Transverse colon (tissue), 4 donors: ENCODE measurements at regions not wholly inside any gene's neighbourhood (a gene's known extent, or its start where the extent isn't known, plus 50 kb on each side); places are given as distances from the start of the nearest gene placed in this dataset.

ENCODE experiments used
- DNase-seq: peaks from one replicate; pipeline ENCODE4 v3.0.0-alpha.2; 2019
- H3K27ac ChIP-seq, 4 donors: fragments of 200-600 bp; sonication (generic); 2 replicates each; pipeline ENCODE4 v1.5.1; 2016 to 2018; ENCODE audit warnings: inconsistent platforms in 4 of 4
- H3K27me3 ChIP-seq: fragments of 200-600 bp; sonication (generic); 2 replicates; pipeline ENCODE4 v1.5.1; 2017; ENCODE audit warnings: inconsistent platforms
- H3K36me3 ChIP-seq, 4 donors: fragments of 200-600 bp; sonication (generic); 2 replicates each; pipeline ENCODE4 v1.5.1; 2017 to 2019; ENCODE audit warnings: inconsistent platforms in 4 of 4
- H3K4me1 ChIP-seq, 4 donors: fragments of 200-600 bp; sonication (generic); 2 replicates each; pipeline ENCODE4 v1.5.1; 2017 to 2020; ENCODE audit warnings: inconsistent platforms in 4 of 4
- H3K4me3 ChIP-seq, 4 donors: fragments of 200-600 bp; sonication (generic); 1 replicate in 1 of 4; 2 replicates in 3 of 4; pipeline versions ENCODE4 v1.5.1 to v1.6.1; 2017 to 2019; ENCODE audit warnings: inconsistent platforms in 4 of 4
- H3K9me3 ChIP-seq, 2 donors: fragments of 200-600 bp; sonication (generic); 2 replicates each; pipeline ENCODE4 v1.5.1; 2017 to 2019; ENCODE audit warnings: inconsistent platforms in 2 of 2
- CTCF ChIP-seq, 5 experiments: fragments of 200-600 bp in 3 of 5; fragments of 450-650 bp in 2 of 5; sonication (generic) in 3 of 5; IDR thresholded peaks; 1 replicate in 2 of 5; 2 replicates in 3 of 5; pipeline ENCODE4 v1.5.1; 2016 to 2017; ENCODE audit warnings: antibody characterized with exemption in 5 of 5, inconsistent platforms in 3 of 5, mild to moderate bottlenecking in 2 of 5, moderate library complexity in 1 of 5
- EP300 ChIP-seq: sonication (generic); formaldehyde crosslinking; IDR thresholded peaks from one replicate; pipeline ENCODE4 v1.6.1; 2017; ENCODE audit warnings: antibody characterized with exemption, low read depth
- POLR2A ChIP-seq: fragments of 450-650 bp; IDR thresholded peaks from one replicate; pipeline ENCODE4 v1.6.1; 2016; ENCODE audit warnings: antibody characterized with exemption, mild to moderate bottlenecking, moderate library complexity
- POLR2AphosphoS5 ChIP-seq, 3 donors: sonication (generic); formaldehyde crosslinking; IDR thresholded peaks; one replicate each; pipeline ENCODE4 v1.6.1; 2016; ENCODE audit warnings: antibody characterized with exemption in 3 of 3
- WGBS, 2 donors: methylation state at CpG; one replicate each; pipeline ENCODE4 v1.1.5; 2018; ENCODE audit warnings: low coverage in 1 of 2; 5-methylcytosine and 5-hydroxymethylcytosine counted together
- in situ Hi-C, 4 donors: fragments of 200-750 bp; cut with MboI; loops; one replicate each; pipeline versions ENCODE4 v1.15.0 to v1.15.1; 2017; ENCODE audit warnings: low sequenced_read_pairs in 3 of 4, low pct_ligation_motif_present in 1 of 4, low pct_unique_long_range_greater_than_20kb in 1 of 4
- intact Hi-C: fragments of 100-400 bp; cut with DNase I; formaldehyde crosslinking; loops from one replicate; pipeline ENCODE4 v1.15.1; 2023; ENCODE audit warnings: low total_unique reads

DNA sequence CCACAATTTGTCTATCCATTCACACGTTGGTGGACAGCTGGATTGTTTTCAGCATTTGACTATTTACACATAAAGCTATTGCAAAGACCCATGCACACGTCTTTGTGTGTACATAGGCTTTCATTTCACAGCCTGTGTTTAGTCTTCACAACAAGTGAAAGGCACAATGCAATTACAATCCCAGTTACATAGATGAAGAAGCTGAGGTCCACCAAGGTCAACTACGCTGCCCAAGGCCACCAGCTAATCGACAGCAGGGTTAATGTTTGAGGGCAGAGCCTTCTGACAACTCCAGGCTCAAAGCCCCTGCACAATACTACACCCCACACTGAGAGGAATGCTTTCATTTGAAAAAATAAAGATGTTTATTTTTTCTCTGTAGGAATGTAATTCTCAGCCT lies 93.6 kb upstream of the CDH13 start:
- Histone ChIP-seq H3K27me3 (no peaks in the 10 kb centered on the region), H3K36me3 (no peaks in the 10 kb centered on the region), H3K9me3 (no peaks in the 10 kb centered on the region), H3K4me1 (no peaks in the 10 kb centered on the region), H3K4me3 (no peak overlapping the region), H3K27ac (no peak overlapping the region)
- TF ChIP-seq EP300, result no peak
- TF ChIP-seq CTCF (IDR thresholded peaks at IDR 0.05), result no peak
- TF ChIP-seq POLR2A, result no peak
- TF ChIP-seq POLR2AphosphoS5 (IDR thresholded peaks at IDR 0.05), result no peak
- WGBS, 2 donors, result 20 to 35% methylated on average over 2 to 4 of the region's 4 CpGs
- intact Hi-C loops (no loop called here), in situ Hi-C loops (no loop called here)
- no peak for DNase-seq

DNA sequence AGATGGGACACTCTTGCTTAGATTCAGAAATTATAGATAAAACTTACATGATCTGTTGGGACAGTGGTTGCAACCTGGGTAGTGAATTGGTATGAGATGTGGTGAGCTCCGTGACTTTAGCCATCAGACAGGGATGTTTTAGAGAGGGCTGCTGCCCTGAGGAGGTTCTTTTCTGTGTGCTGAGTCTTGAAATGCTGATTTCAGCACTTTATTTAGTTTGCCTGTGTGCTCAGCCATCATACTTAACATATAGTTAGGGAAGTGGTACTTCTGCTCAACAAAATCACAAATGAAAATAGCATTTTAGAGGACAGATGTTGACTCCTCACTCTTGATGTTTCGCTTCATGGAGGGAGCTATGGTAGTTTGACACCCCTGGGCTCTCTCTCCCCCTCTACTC lies 95.9 kb upstream of the CDH13 start:
- Histone ChIP-seq H3K4me1 (no peaks in the 10 kb centered on the region), H3K27ac (no peak overlapping the region), H3K4me3 (no peak overlapping the region), H3K27me3 (no peaks in the 10 kb centered on the region), H3K9me3 (no peaks in the 10 kb centered on the region), H3K36me3 (no peaks in the 10 kb centered on the region)
- DNase-seq, result no peak
- TF ChIP-seq POLR2AphosphoS5 (IDR thresholded peaks at IDR 0.05) (no peak), POLR2A (no peak), CTCF (IDR thresholded peaks at IDR 0.05) (no peak), EP300 (no peak)
- in situ Hi-C loops, result no loop called here
- 67 to 71% methylated on average over 1 to 2 of the region's 2 CpGs for WGBS, 2 donors
- intact Hi-C loops, result no loop called here

GRCh38 chr16:82527101-82527500 lies 99.7 kb upstream of the CDH13 start:
- intact Hi-C loops (no loop called here), in situ Hi-C loops (no loop called here)
- no peak overlapping the region for H3K4me3 ChIP-seq
- DNase-seq, result no peak
- no peaks in the 10 kb centered on the region for H3K27me3 ChIP-seq
- no peaks in the 10 kb centered on the region for H3K4me1 ChIP-seq
- TF ChIP-seq POLR2A (no peak), POLR2AphosphoS5 (IDR thresholded peaks at IDR 0.05) (no peak), CTCF (IDR thresholded peaks at IDR 0.05) (no peak), EP300 (no peak)
- H3K27ac ChIP-seq, result no peak overlapping the region
- no peaks in the 10 kb centered on the region for H3K36me3 ChIP-seq
- H3K9me3 ChIP-seq, result no peaks in the 10 kb centered on the region
- 79 to 84% methylated on average over 7 of the region's 7 CpGs for WGBS, 2 donors

DNA sequence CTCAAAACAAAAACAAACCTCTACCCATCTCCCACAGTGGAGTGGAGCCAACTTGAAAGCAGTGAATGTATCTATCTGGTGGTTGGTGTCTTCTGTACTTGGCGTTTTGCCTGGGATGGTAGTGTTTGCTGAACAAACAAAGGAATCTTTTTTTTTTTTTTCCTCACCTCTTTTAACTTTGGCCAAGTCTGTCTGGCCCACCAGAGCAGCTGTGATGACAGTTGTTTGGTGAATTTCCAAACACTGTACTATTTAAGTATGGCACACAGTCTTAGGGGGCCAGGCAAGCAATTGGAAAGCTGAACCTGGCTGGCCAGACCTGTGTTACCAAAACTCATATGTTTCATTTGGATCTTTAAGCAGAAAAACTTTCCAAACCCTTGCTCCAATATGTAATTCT lies 101.8 kb upstream of the CDH13 start:
- no peak for DNase-seq
- no peak overlapping the region for H3K27ac ChIP-seq
- in situ Hi-C loops, result no loop called here
- H3K9me3 ChIP-seq, result no peaks in the 10 kb centered on the region
- TF ChIP-seq CTCF (IDR thresholded peaks at IDR 0.05) (no peak), POLR2AphosphoS5 (IDR thresholded peaks at IDR 0.05) (no peak), POLR2A (no peak), EP300 (no peak)
- H3K4me3 ChIP-seq, result no peak overlapping the region
- H3K27me3 ChIP-seq, result no peaks in the 10 kb centered on the region
- 29 to 48% methylated on average over 1 of the region's 1 CpG for WGBS, 2 donors
- intact Hi-C loops, result loop anchor here (5.0 kb wide), 1 partner anchor 1857 kb away; no protein-coding TSS in a partner anchor
- H3K36me3 ChIP-seq, result no peaks in the 10 kb centered on the region
- no peaks in the 10 kb centered on the region for H3K4me1 ChIP-seq
